IPS-NIHi7 (cell line): ENCODE measurements at regions not wholly inside any gene's neighbourhood (a gene's known extent, or its start where the extent isn't known, plus 50 kb on each side); places are given as distances from the start of the nearest gene placed in this dataset.

Experiments used
- DNase-seq: peaks from one replicate; pipeline ENCODE4 v3.0.0; 2012; ENCODE audit warnings: mixed read lengths; ENCODE audit errors: extremely low spot score

DNA sequence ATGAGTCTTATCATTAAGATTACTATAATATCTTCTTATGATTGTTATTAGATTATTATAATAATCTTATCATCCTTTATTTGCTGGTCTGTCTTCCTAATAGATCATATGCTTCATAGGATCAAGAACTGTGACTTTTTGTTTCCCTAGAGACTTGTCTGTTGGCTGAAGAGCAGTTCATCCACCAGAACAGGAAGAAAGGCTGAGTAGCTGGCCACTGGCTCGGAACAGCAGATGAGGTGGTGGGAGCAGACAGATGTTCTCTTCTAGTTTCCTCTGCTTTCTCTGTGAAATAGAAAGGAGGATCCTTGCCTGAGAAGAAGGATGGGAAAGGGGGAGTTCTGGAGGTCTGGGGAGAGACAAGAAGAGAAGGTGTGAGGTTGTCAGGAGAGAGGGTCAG is 120.0 kb downstream of the CCNA1 start:
- DNase-seq: no peak

DNA sequence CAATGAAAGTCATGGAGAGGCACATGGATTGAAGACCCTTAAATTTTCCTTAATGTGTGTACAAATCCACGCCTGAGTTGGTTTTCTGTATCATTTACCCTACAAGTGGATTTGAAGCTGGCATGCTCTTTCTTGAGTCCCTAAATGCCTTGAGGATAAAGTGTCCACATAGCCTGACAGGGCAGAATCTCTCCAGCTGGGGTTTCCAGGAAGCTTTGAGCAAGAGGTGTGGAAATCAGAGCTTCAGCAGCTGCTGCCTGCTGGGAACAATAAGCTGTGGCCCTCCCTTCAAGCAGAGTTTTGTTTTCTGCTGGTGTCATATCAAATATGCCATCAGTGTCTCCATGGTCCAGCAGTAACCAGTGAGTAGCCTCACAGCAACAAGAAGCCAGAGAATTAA is 120.3 kb upstream of the SERTM1 start:
- DNase-seq: no peak

DNA sequence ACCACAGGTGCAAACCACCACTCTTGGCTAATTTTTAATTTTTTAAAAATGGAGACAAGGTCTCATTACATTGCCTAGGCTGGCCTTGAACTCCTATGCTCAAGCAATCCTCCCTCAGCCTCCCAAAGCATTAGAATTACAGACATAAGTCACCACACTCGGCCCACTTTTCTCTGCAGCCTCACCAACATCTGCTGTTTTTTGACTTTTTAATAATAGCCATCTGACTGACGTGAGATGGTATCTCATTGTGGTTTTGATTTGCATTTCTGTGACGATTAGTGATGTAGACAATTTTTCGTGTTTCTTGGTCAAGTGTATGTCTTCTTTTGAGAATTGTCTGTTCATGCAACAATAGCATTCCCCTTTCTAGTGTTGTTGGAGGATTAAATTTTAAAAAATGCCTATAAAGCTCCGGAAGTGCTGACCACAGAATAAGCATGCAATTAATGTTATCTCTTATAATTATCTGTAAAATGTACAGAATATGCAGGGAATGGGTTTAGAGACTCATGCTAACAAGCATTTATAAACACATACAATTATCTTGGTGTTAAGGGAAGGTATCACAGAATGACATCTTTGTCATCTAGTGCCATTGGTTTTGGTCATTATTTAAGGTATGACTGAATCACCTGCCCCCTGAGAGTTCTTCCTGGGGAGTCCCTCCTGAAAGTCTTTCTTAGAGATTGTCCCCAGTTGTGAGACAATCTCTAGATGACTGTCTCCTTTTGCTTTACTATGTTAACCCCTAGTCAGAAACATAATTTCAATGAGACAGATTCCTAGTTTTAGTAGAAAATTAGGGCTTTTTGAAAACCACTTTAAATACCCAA is 118.5 kb upstream of the SERTM1 start:
- no peak for DNase-seq

DNA sequence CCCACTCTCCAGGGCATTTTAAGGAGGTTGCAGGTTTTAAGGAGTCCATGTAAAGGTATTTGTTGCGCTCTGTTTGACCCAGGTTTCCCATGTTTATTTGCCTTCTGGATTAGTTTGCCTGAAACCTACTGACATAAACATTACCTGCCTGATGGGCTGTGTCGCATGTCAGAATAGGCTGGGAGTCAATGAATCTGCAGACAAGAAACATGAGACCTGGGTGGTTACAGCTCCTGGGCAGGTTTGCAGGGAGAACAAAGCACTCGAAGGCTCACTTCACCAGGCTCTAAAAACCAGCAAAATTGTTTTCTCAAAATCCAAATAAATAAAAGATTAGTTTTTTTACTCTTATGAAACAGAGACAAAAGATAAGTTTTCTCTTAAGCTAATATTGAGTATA is 114.4 kb upstream of the SERTM1 start:
- DNase-seq: no peak

DNA sequence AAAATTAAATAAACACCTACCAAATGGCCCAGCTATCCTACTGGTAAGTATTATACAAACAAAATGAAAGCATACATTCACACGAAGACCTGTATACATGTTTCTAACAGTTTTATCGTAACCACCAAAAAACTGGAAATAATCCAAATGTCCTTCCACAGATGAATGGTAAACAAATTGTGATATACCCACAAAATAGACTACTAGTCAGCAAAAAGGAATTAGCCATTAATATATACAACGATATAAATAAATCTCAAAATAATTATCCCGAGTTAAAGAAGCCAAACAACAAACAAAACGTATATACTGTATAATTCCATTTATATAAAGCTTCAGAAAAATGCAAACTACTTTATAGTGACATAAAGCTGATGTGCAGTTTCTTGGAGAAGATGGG is 106.3 kb upstream of the SERTM1 start:
- no peak for DNase-seq

DNA sequence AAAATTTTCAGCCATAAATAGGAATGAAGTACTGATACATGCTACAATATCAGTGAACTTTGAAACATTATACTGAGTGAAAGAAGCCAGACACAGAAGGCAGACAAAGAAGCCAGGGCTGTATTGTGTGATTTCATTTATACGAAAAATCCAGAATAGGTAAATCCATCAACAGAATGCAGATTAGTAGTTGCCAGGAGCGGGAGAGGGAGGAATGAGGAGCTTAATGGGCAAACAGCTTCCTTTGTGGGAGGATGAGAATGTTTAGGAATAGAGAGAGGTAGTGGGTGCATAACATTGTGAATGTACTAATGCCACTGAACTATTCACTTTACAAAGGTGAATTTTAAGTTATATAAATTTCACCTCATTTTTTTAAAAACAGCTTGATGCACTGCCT is 103.3 kb upstream of the SERTM1 start:
- no peak for DNase-seq

DNA sequence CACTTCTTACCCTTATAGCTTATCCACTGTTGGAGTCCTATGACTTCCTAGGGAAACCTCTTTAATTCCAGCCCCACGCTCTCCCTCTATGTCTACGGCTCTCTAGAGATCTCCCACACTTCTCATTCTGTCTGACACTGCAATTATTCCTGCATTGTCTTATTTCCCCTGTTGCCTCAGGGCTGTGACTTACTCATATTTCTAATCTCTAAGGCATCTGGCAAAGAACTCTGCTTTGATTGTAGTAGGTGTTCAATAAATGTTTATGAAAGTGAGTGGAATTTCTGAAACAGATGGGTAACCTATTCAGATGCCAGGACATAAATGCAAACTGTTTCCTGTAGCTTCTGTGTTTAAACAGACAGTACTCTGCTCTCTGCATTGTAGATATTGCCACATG is 102.4 kb upstream of the SERTM1 start:
- no peak for DNase-seq

DNA sequence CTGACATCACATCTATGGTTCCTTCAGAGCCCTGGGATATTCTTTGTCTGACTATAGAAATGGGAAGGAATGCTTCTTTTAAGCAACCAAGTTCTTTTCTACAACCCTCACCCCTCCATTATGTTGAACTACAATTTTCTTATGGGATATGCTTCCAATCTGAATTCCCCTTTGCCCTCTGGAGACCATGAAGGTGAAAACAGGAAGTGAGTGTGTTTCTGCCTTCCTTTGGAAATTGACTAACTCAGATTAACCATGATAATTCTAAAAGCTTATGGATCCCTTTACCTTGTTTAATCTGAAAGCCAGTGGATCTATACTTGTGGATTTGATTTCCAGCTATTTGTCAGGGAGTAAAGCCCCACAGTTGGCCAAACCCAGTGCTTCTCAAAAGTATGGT is 90.8 kb upstream of the SERTM1 start:
- no peak for DNase-seq

DNA sequence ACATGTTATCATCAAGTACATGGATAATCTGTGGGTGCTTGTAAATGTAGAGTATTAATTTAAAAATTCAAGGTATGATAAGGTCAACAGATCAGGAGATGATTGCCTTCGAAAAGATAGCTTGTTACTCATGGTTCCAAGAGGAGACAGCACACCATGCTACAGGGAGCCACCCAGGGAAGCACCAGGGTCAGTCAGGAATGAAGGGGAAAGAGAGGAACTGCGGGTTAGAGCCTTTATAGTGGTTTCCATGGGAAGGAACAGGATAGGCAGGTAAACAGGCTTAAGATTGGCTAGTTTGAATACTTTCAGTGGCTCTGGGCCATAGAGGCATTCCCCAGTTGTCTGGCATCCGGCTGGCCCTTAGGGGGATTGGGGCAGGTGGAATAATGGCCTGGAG is 74.2 kb upstream of the SERTM1 start:
- no peak for DNase-seq

DNA sequence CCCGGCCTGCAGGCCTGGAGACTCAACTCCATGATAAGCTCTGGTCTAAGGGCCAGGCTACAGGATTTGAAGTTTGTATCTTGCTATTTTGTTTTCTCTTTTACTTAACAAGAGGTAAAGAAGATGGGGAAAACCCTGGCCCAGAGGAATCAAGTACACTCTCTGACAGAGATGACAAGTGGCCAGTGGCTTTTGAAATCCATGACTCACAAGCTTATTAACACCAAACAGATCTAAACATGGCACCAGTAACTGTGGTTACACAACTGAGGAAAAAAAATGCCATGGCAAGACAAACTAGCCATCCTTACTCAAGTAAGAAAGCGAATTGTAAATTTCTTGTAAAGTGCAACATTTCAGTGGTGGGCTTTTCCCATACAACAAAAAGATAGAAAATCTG is 72.6 kb upstream of the SERTM1 start:
- DNase-seq: no peak

DNA sequence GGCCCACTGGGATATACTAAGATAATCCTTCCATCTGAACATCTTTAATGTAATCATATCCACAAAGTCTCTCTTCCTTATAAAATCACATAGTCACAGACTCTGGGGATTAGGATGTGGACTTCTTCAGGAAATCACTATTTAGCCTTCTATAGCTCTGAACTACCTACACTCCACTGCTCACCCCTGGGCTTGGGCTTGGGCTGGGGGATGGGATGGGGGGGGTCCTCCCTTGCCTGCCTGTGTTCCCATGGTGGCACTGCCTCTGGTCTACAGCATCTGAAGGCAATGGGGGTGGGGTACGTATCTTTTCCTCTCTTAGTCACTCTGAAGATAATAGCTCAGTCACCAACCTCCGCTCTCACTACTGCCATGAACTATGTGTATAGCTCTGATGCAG is 67.8 kb upstream of the SERTM1 start:
- no peak for DNase-seq

DNA sequence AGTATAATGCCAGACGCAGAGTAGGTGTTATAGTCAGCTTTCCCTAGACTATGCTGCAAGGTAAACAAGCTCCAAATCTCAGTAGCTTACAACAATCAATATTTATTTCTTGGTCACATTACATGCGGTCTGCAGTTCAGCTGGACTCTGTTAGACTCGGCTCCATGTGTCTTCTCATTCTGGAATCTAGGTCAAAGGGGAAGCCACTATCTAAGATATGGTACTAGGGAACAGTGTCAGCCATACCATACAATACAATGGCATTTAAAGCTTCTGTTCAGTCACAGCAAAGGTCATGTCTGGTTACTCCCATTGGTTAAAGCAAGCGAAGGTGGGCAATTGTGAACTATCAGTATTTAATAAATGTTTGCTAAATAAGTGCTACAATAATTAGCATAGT is 65.3 kb upstream of the SERTM1 start:
- no peak for DNase-seq

DNA sequence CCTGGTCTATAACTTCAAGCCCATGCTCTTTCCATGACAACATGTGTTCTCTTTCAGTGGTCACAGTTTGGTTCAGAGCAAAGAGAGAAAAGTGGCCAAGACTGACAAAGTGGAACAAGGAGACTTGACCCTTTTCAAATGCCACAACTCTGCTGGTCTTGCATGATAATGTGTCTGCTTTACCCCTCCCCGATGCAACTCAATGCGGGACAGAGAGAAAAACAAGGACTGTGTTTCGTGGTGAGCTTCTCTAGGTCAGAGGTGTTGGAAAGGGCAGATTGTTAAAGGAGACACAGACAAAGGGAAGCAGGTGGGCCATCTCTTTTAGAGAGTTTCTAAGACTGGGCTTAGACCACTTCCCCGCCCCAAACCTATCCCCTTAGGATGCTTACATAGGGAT is 61.6 kb upstream of the SERTM1 start:
- peak; percentile 15 for DNase-seq

DNA sequence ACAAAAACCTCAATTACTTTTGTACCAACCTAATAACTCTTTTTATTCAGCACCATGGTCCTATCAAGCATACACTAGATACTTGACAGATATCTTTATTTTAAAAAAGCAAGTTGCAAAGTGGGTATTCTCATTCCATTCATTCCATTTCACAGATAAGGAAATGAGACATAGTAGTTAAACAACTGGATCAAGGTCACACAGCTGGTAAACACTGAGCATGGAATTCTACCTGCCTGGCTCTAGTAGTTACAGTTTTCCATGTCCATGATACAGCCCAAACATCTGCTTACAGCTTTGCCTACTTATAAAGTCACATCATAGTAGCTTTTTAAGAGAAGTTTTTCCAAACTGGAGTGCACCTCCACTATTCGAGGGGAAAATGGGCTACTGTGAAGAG is 57.1 kb upstream of the SERTM1 start:
- no peak for DNase-seq

DNA sequence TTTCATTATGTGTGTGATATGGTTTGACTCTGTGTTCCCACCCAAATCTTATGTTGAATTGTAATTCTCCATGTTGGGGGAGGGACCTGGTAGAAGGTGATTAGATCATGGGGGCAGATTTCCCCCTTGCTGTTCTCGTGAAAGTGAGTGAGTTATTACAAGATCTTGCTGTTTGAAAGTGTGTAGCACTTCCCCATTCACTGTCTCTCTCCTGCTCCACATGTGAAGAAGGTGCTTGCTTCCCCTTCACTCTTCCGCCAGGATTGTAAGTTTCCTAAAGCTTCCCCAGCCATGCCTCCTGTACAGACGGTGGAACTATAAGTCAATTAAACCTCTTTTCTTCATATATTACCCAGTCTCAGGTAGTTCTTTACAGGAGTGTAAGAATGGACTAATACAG is 54.3 kb upstream of the SERTM1 start:
- DNase-seq: no peak
